ENCODE measurements at regions not wholly inside any gene's neighbourhood (a gene's known extent, or its start where the extent isn't known, plus 50 kb on each side); places are given as distances from the start of the nearest gene placed in this dataset.

GRCh38 chr4:186882293-186882692 lies 158.6 kb upstream of the FAT1 start:
- Mint-ChIP-seq H3K36me3 (no peaks in the 10 kb centered on the region), H3K27me3 (no peaks in the 10 kb centered on the region), H3K4me3 (no peak overlapping the region), H3K9me3 (peaks cover 2% of the 10 kb centered on the region), H3K27ac (no peak overlapping the region), H3K4me1 (no peaks in the 10 kb centered on the region)
- DNase-seq = no peak

GRCh38 chr4:186885289-186885688 lies 161.6 kb upstream of the FAT1 start:
- H3K9me3 Mint-ChIP-seq = peaks cover 6% of the 10 kb centered on the region
- no peaks in the 10 kb centered on the region for H3K36me3 Mint-ChIP-seq
- H3K4me1 Mint-ChIP-seq = no peaks in the 10 kb centered on the region
- no peak overlapping the region for H3K4me3 Mint-ChIP-seq
- no peak overlapping the region for H3K27ac Mint-ChIP-seq
- no peaks in the 10 kb centered on the region for H3K27me3 Mint-ChIP-seq
- DNase-seq = no peak

- no peaks in the 10 kb centered on the region for H3K27me3 Mint-ChIP-seq
- no peaks in the 10 kb centered on the region for H3K36me3 Mint-ChIP-seq
- H3K27ac Mint-ChIP-seq = no peak overlapping the region
- no peaks in the 10 kb centered on the region for H3K4me1 Mint-ChIP-seq
- no peak overlapping the region for H3K4me3 Mint-ChIP-seq
- peaks cover 4% of the 10 kb centered on the region for H3K9me3 Mint-ChIP-seq
- DNase-seq = no peak
Observed at GRCh38 chr4:186886759-186887158, 163.1 kb upstream of the FAT1 start.

- Mint-ChIP-seq H3K27ac (no peak overlapping the region), H3K9me3 (peaks cover 4% of the 10 kb centered on the region), H3K4me3 (no peak overlapping the region), H3K36me3 (no peaks in the 10 kb centered on the region), H3K27me3 (no peaks in the 10 kb centered on the region), H3K4me1 (no peaks in the 10 kb centered on the region)
- DNase-seq = no peak
Observed at GRCh38 chr4:186887291-186887700, 163.6 kb upstream of the FAT1 start.

DNA sequence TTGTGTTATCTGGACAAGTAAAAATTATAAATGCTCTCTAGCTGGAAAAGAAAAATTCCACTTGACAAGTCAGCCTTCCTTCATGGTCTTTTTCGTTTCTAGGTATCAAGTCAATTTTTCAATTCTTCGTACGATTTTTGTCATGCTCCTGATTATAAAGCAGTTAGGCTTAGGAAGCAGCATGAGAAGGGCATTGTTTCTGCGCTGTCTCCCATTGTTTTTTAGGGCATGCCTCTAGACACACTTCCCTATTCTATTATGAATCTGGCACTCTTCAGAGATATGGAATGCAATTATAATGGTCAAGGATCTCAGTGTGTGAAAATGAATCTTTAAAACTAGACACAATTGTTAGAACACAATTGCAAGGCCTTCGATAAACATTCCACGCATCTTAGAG lies 164.1 kb upstream of the FAT1 start:
- Mint-ChIP-seq H3K4me1 (no peaks in the 10 kb centered on the region), H3K9me3 (peaks cover 4% of the 10 kb centered on the region), H3K27ac (no peak overlapping the region), H3K36me3 (no peaks in the 10 kb centered on the region), H3K27me3 (no peaks in the 10 kb centered on the region), H3K4me3 (no peak overlapping the region)
- no peak for DNase-seq

GRCh38 chr4:186889876-186890643 lies 166.4 kb upstream of the FAT1 start:
- Mint-ChIP-seq H3K27me3 (no peaks in the 10 kb centered on the region), H3K4me1 (no peaks in the 10 kb centered on the region), H3K36me3 (no peaks in the 10 kb centered on the region), H3K9me3 (peaks cover 4% of the 10 kb centered on the region), H3K4me3 (no peak overlapping the region), H3K27ac (no peak overlapping the region)
- no peak for DNase-seq

- H3K4me1 Mint-ChIP-seq = no peaks in the 10 kb centered on the region
- peaks cover 5% of the 10 kb centered on the region for H3K9me3 Mint-ChIP-seq
- no peak for DNase-seq
- H3K27me3 Mint-ChIP-seq = no peaks in the 10 kb centered on the region
- no peak overlapping the region for H3K27ac Mint-ChIP-seq
- H3K4me3 Mint-ChIP-seq = no peak overlapping the region
- peaks cover 2% of the 10 kb centered on the region for H3K36me3 Mint-ChIP-seq
Observed at GRCh38 chr4:186891859-186892486, 168.3 kb upstream of the FAT1 start.

GRCh38 chr4:186898367-186898766 lies 174.7 kb upstream of the FAT1 start:
- no peak for DNase-seq
- Mint-ChIP-seq H3K36me3 (peaks cover 2% of the 10 kb centered on the region), H3K4me3 (no peak overlapping the region), H3K27me3 (no peaks in the 10 kb centered on the region), H3K9me3 (peaks cover 7% of the 10 kb centered on the region), H3K4me1 (no peaks in the 10 kb centered on the region), H3K27ac (no peak overlapping the region)

DNA sequence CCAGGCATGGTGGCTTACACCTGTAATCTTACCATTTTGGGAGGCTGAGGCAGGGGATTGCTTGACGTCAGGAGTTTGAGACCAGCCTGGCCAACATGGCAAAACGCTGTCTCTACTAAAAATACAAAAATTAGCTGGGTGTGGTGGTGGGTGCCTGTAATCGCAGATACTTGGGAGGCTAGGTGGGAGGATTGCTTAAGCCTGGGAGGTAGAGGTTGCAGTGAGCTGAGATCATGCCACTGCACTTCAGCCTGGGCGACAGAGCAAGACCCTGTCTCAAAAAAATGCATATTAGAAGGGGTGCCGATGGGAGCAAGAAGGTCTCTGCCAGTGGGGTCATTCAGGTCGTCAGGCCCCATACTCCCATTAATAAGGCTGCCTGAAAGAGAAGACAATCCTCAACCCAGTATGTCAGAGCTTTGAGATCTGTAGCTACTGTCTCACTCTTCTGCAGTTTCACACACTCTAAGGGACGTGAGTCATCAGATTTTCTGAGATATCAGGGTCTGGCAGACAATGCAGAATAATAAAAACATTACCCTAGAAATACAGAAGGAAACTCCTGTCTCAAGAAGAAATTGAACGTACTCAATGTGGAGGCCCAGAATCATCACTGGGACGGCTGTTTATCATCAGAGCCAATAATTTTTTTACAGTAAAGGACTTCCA lies 176.7 kb upstream of the FAT1 start:
- Mint-ChIP-seq H3K4me3 (no peak overlapping the region), H3K4me1 (no peaks in the 10 kb centered on the region), H3K9me3 (peaks cover 6% of the 10 kb centered on the region), H3K36me3 (peaks cover 2% of the 10 kb centered on the region), H3K27me3 (no peaks in the 10 kb centered on the region), H3K27ac (no peak overlapping the region)
- DNase-seq = no peak

DNA sequence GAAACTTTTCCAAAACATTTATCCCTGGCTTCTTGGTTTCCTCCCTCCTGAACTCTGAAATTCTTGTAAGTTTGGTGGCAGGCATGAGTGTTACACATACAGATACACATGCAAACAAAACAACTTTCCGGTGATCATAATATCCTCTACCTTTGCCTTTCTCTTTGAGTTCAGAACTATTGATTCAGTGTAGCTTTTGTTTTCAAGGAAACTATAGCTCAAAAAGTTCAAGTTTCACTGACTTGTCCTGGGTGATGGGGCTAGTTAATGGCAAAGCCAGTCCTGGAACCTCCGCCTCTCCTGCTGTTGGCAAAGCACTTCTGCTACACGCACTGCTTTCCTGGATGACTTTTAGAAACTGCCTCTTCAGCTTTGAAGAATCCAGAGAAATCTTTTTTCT lies 177.3 kb upstream of the FAT1 start:
- Mint-ChIP-seq H3K9me3 (peaks cover 6% of the 10 kb centered on the region), H3K27ac (no peak overlapping the region), H3K4me1 (no peaks in the 10 kb centered on the region), H3K36me3 (peaks cover 2% of the 10 kb centered on the region), H3K4me3 (no peak overlapping the region), H3K27me3 (no peaks in the 10 kb centered on the region)
- DNase-seq = no peak

- DNase-seq = no peak
- Mint-ChIP-seq H3K9me3 (peaks cover 6% of the 10 kb centered on the region), H3K27ac (no peak overlapping the region), H3K4me3 (no peak overlapping the region), H3K4me1 (no peaks in the 10 kb centered on the region), H3K36me3 (peaks cover under 1% of the 10 kb centered on the region), H3K27me3 (no peaks in the 10 kb centered on the region)
Observed at GRCh38 chr4:186901850-186902249, 178.2 kb upstream of the FAT1 start.

GRCh38 chr4:186902361-186902760 lies 178.7 kb upstream of the FAT1 start:
- Mint-ChIP-seq H3K4me1 (no peaks in the 10 kb centered on the region), H3K9me3 (peaks cover 6% of the 10 kb centered on the region), H3K27ac (no peak overlapping the region), H3K4me3 (no peak overlapping the region), H3K36me3 (no peaks in the 10 kb centered on the region), H3K27me3 (no peaks in the 10 kb centered on the region)
- DNase-seq = no peak

- Mint-ChIP-seq H3K27ac (no peak overlapping the region), H3K4me3 (no peak overlapping the region), H3K36me3 (no peaks in the 10 kb centered on the region), H3K27me3 (no peaks in the 10 kb centered on the region), H3K9me3 (peaks cover 2% of the 10 kb centered on the region), H3K4me1 (no peaks in the 10 kb centered on the region)
- no peak for DNase-seq
Observed at GRCh38 chr4:186904101-186904500, 180.4 kb upstream of the FAT1 start.

DNA sequence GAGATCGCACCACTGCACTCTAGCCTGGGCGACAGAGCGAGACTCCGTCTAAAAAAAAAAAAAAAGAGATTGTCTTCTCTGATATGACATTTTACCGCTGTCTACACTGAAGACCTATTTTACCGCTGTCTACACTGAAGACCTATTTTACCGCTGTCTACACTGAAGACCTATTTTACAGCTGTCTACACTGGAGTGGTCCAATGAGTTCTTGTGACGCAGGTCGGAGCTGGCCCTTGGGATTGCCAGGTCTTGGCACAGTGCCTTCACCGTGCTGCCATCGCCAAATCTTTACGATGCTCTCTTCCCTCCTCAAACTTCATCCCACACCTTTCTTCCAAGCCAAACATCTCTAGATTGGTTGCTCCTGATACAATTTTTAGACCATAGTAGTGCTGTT lies 183.1 kb upstream of the FAT1 start:
- no peaks in the 10 kb centered on the region for H3K36me3 Mint-ChIP-seq

GRCh38 chr4:186910385-186910784 lies 186.7 kb upstream of the FAT1 start:
- H3K9me3 Mint-ChIP-seq = peaks cover 2% of the 10 kb centered on the region
- no peak overlapping the region for H3K4me3 Mint-ChIP-seq
- H3K27ac Mint-ChIP-seq = no peak overlapping the region
- no peaks in the 10 kb centered on the region for H3K27me3 Mint-ChIP-seq
- H3K36me3 Mint-ChIP-seq = no peaks in the 10 kb centered on the region
- H3K4me1 Mint-ChIP-seq = no peaks in the 10 kb centered on the region
- no peak for DNase-seq

More for the DNA sequence above, 183.1 kb upstream of the FAT1 start:
- H3K9me3 Mint-ChIP-seq = peaks cover 2% of the 10 kb centered on the region
- no peak for DNase-seq
- H3K27me3 Mint-ChIP-seq = no peaks in the 10 kb centered on the region
- H3K4me1 Mint-ChIP-seq = no peaks in the 10 kb centered on the region
- H3K27ac Mint-ChIP-seq = no peak overlapping the region
- no peak overlapping the region for H3K4me3 Mint-ChIP-seq

DNA sequence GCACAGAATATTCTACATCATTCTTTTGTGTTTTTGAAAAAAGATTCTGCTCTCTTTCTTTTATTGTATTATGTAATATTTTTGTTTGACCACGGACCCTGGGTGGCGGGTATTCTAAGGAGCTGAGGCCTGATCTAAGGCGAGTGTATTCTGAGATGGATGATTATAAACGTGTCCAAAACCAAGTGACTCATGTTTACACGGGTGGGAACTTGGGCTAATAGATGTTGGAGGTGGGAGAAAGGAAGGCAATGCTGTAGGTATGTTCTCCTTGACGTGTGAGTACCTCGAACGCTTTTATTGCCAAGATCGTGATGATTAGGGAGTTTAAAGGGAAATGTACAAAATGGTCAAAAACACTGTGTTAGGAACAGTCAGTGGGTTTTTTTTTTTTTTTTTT lies 188.9 kb upstream of the FAT1 start:
- Mint-ChIP-seq H3K27ac (no peak overlapping the region), H3K27me3 (no peaks in the 10 kb centered on the region), H3K9me3 (peaks cover 2% of the 10 kb centered on the region), H3K4me3 (no peak overlapping the region), H3K4me1 (no peaks in the 10 kb centered on the region), H3K36me3 (no peaks in the 10 kb centered on the region)
- DNase-seq = no peak
